PFSK-1 (cell line): ENCODE measurements at regions not wholly inside any gene's neighbourhood (a gene's known extent, or its start where the extent isn't known, plus 50 kb on each side); places are given as distances from the start of the nearest gene placed in this dataset.

ENCODE experiments used
- FOXP2 ChIP-seq: optimal IDR thresholded peaks from 2 replicates; pipeline ENCODE3; 2011; ENCODE audit warnings: borderline replicate concordance, control low read depth, inconsistent platforms; ENCODE audit not compliant: insufficient read depth; ENCODE audit errors: extremely low read length, extremely low read depth
- POLR2AphosphoS5 ChIP-seq: IDR thresholded peaks from 2 replicates; pipeline ENCODE4 v1.6.1; 2012; ENCODE audit warnings: low read depth, mild to moderate bottlenecking, control low read depth, low read length, moderate library complexity
- REST ChIP-seq, 2 experiments: IDR thresholded peaks; 2 replicates each; pipeline versions ENCODE4 v1.6.1 to v1.8.0; 2011 to 2012; ENCODE audit warnings: low read depth in 2 of 2, low read length in 2 of 2, control low read depth in 1 of 2, inconsistent platforms in 1 of 2, mild to moderate bottlenecking in 1 of 2, moderate library complexity in 1 of 2; ENCODE audit not compliant: insufficient read depth in 1 of 2
- SIN3A ChIP-seq: IDR thresholded peaks from 2 replicates; pipeline ENCODE4 v1.6.1; 2012; ENCODE audit warnings: mild to moderate bottlenecking, low read length, moderate library complexity, borderline replicate concordance; ENCODE audit not compliant: insufficient read depth
- TAF1 ChIP-seq: IDR thresholded peaks from 2 replicates; pipeline ENCODE4 v1.6.1; 2012; ENCODE audit warnings: low read length, control low read depth, borderline replicate concordance; ENCODE audit not compliant: insufficient read depth

GRCh38 chr13:18946738-18947137, 234.9 kb downstream of the TUBA3C start:
- TF ChIP-seq REST (IDR thresholded peaks at IDR 0.05; ENCODE audit: insufficient read depth in 1 of 2, low read depth in 2 of 2, low read length in 2 of 2) (no peak), TAF1 (no peak), POLR2AphosphoS5 (no peak), SIN3A (no peak), FOXP2 (no peak)
